ENCODE measurements at regions not wholly inside any gene's neighbourhood (a gene's known extent, or its start where the extent isn't known, plus 50 kb on each side); places are given as distances from the start of the nearest gene placed in this dataset.
"Not testable (repeated sequence)": the region's sequence is repeated elsewhere in the genome, so short reads cannot be mapped to it uniquely, and the experiment has no call there.

- no peak for DNase-seq
These were observed 158.0 kb upstream of the MED14 start for GRCh38 chrX:40893251-40893910.

- DNase-seq = no peak
These were observed 159.9 kb upstream of the MED14 start for GRCh38 chrX:40895246-40895645.

- no peak for DNase-seq
These were observed 162.5 kb upstream of the MED14 start for GRCh38 chrX:40897718-40898270.

- DNase-seq = not testable (repeated sequence)
These were observed 169.4 kb upstream of the MED14 start for GRCh38 chrX:40904739-40905138.

- no peak for DNase-seq
These were observed 172.7 kb upstream of the MED14 start for GRCh38 chrX:40908026-40908425.

GRCh38 chrX:40908857-40909475 lies 173.6 kb upstream of the MED14 start:
- no peak for DNase-seq

GRCh38 chrX:40912166-40912565 lies 173.1 kb upstream of the USP9X start:
- no peak for DNase-seq

GRCh38 chrX:40912576-40912975 lies 172.7 kb upstream of the USP9X start:
- no peak for DNase-seq

GRCh38 chrX:40920351-40920750 lies 164.9 kb upstream of the USP9X start:
- DNase-seq = no peak

- no peak for DNase-seq
These were observed 162.9 kb upstream of the USP9X start for GRCh38 chrX:40922307-40922706.

GRCh38 chrX:40926739-40927427 lies 158.4 kb upstream of the USP9X start:
- not testable (repeated sequence) for DNase-seq

- no peak for DNase-seq
These were observed 157.2 kb upstream of the USP9X start for GRCh38 chrX:40928076-40928475.

- no peak for DNase-seq
These were observed 153.3 kb upstream of the USP9X start for GRCh38 chrX:40931921-40932320.

GRCh38 chrX:40933132-40933705 lies 152.0 kb upstream of the USP9X start:
- DNase-seq = no peak

- no peak for DNase-seq
These were observed 151.4 kb upstream of the USP9X start for GRCh38 chrX:40933706-40934425.

GRCh38 chrX:40936827-40937226 lies 148.4 kb upstream of the USP9X start:
- no peak for DNase-seq

- no peak for DNase-seq
These were observed 146.8 kb upstream of the USP9X start for GRCh38 chrX:40938423-40938822.

GRCh38 chrX:40943093-40943641 lies 142.1 kb upstream of the USP9X start:
- no peak for DNase-seq

- DNase-seq = no peak
These were observed 139.9 kb upstream of the USP9X start for GRCh38 chrX:40945361-40945713.

- no peak for DNase-seq
These were observed 138.0 kb upstream of the USP9X start for GRCh38 chrX:40947276-40947675.

- DNase-seq = no peak
These were observed 136.2 kb upstream of the USP9X start for GRCh38 chrX:40949071-40949470.

GRCh38 chrX:40950546-40950945 lies 134.7 kb upstream of the USP9X start:
- no peak for DNase-seq

GRCh38 chrX:40951407-40951806 lies 133.8 kb upstream of the USP9X start:
- DNase-seq = not testable (repeated sequence)

All from activated CD4-positive, alpha-beta T cell treated with anti-CD3 and anti-CD28 coated beads for 1 hour (primary cell).